ENCODE measurements at regions not wholly inside any gene's neighbourhood (a gene's known extent, or its start where the extent isn't known, plus 50 kb on each side); places are given as distances from the start of the nearest gene placed in this dataset.
"Not testable (repeated sequence)": the region's sequence is repeated elsewhere in the genome, so short reads cannot be mapped to it uniquely, and the experiment has no call there.

DNA sequence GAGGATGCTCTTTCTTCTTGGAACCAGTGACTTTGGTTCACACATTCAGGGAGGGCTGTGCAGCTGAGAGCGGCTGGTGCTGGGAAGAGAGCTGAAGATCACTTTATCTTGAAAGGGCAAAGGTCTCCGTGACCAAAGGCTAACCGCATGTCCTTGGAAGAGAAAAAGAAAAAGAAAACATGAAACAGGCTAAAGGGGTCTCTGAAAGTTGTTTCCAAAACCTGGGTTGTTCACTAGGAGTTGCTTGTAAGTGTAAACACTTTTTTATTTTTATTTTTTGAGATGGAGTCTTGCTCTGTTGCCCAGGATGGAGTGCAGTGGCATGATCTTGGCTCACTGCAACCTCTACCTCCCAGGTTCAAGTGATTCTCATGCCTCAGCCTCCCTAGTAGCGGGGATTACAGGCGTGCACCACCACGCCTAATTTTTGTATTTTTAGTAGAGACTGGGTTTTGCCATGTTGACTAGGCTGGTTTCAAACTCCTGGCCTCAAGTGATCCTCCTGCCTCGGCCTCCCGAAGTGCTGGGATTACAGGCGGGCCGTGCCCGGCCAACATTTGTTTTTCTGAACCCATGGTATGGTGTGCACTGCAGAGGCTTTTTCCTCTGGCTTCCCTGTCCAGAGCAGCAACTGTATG lies 208.6 kb downstream of the C9orf50 start:
- TF ChIP-seq CTCF (IDR thresholded peaks at IDR 0.05); ZFX (IDR thresholded peaks at IDR 0.05; ENCODE audit: borderline replicate concordance): not testable (repeated sequence)

All from 22Rv1 (cell line).